ENCODE measurements at regions not wholly inside any gene's neighbourhood (a gene's known extent, or its start where the extent isn't known, plus 50 kb on each side); places are given as distances from the start of the nearest gene placed in this dataset.

GRCh38 chr5:36384845-36385244 lies 83.1 kb upstream of the RANBP3L start:
- H3K27ac ChIP-seq, result no peak overlapping the region
- Mint-ChIP-seq H3K27ac (no peak overlapping the region), H3K9me3 (peaks cover 2% of the 10 kb centered on the region), H3K4me3 (no peak overlapping the region), H3K36me3 (no peaks in the 10 kb centered on the region), H3K27me3 (ENCODE audit: insufficient read depth, low read depth) (no peaks in the 10 kb centered on the region), H3K4me1 (peaks cover 8% of the 10 kb centered on the region)
- no peaks in the 10 kb centered on the region for H3K36me3 ChIP-seq
- TF ChIP-seq EZH2 (IDR thresholded peaks at IDR 0.05), result no peak
- no peak for TF ChIP-seq EZH2phosphoT487 (IDR thresholded peaks at IDR 0.05)
- no peak for TF ChIP-seq CTCF (IDR thresholded peaks at IDR 0.05)
- no peaks in the 10 kb centered on the region for H4K20me1 ChIP-seq (ENCODE audit: low read depth)
- H3K4me3 ChIP-seq, result no peak overlapping the region
- no peak for DNase-seq (ENCODE audit: low spot score)
- H3K27me3 ChIP-seq, result no peaks in the 10 kb centered on the region
- no peak overlapping the region for H3K9ac ChIP-seq
- H3K79me2 ChIP-seq (ENCODE audit: low read depth), result no peaks in the 10 kb centered on the region
- H3K9me3 ChIP-seq (ENCODE audit: low read depth), result no peaks in the 10 kb centered on the region
- H3F3A ChIP-seq (ENCODE audit: low read depth), result no peaks in the 10 kb centered on the region
- H2AFZ ChIP-seq (replicated peaks), result peak overlapping the region; percentile 48
- H3K4me1 ChIP-seq, result peaks cover 6% of the 10 kb centered on the region
- no peak overlapping the region for H3K4me2 ChIP-seq

DNA sequence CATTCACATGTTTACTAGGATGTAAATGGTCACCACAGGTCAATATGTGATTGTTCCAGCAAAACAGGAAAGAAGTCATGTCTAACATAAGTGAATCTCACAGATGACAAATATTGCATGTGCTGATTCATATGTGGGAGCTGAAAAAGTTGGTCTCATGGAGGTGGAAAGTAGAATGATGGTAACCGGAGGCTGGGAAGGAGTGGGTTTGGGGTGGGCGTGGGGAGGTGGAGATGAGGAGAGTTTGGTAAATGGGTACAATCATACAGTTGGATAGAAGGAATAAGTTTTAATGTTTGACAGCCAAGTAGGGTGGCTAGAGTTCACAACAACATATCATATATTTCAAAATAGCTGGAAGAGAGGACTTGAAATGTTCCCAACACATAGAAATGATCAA lies 83.8 kb upstream of the RANBP3L start:
- no peak for DNase-seq (ENCODE audit: low spot score)
- peaks cover 6% of the 10 kb centered on the region for H3K4me1 ChIP-seq
- no peak overlapping the region for H3K9ac ChIP-seq
- H3K9me3 ChIP-seq (ENCODE audit: low read depth), result no peaks in the 10 kb centered on the region
- H3K27ac Mint-ChIP-seq, result no peak overlapping the region
- no peaks in the 10 kb centered on the region for H3K36me3 ChIP-seq
- H3K4me3 Mint-ChIP-seq, result no peak overlapping the region
- H3K36me3 Mint-ChIP-seq, result no peaks in the 10 kb centered on the region
- H3K4me2 ChIP-seq, result no peak overlapping the region
- H2AFZ ChIP-seq (replicated peaks), result no peak overlapping the region
- H3F3A ChIP-seq (ENCODE audit: low read depth), result no peaks in the 10 kb centered on the region
- H3K9me3 Mint-ChIP-seq, result peaks cover 2% of the 10 kb centered on the region
- H3K27ac ChIP-seq, result no peak overlapping the region
- H3K4me3 ChIP-seq, result no peak overlapping the region
- H3K27me3 ChIP-seq, result no peaks in the 10 kb centered on the region
- TF ChIP-seq CTCF (IDR thresholded peaks at IDR 0.05) (no peak), EZH2phosphoT487 (IDR thresholded peaks at IDR 0.05) (no peak)
- H4K20me1 ChIP-seq (ENCODE audit: low read depth), result no peaks in the 10 kb centered on the region
- no peaks in the 10 kb centered on the region for H3K27me3 Mint-ChIP-seq (ENCODE audit: insufficient read depth, low read depth)
- H3K79me2 ChIP-seq (ENCODE audit: low read depth), result no peaks in the 10 kb centered on the region
- peaks cover 8% of the 10 kb centered on the region for H3K4me1 Mint-ChIP-seq

DNA sequence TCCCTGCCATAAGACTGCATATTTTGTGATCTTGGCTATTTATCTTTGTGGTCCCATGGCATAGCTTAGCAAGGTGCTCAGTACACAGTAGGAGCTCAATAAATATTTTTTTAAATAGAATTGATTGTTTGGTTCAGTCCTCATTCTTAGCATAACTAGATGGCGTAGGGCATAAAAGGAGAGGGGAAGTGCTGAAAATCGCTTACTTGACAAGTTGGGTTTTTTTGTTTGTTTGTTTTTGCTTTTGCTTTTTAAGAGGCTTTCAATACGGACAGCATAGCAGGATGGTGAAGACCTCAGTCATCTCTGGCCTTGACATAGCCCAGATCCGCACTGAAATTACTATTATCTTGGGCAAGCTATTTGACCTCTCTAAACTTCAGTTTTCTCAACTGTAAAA lies 86.6 kb upstream of the RANBP3L start:
- no peak overlapping the region for H2AFZ ChIP-seq (replicated peaks)
- H3F3A ChIP-seq (ENCODE audit: low read depth), result no peaks in the 10 kb centered on the region
- no peaks in the 10 kb centered on the region for H3K36me3 Mint-ChIP-seq
- no peaks in the 10 kb centered on the region for H3K79me2 ChIP-seq (ENCODE audit: low read depth)
- H3K27ac Mint-ChIP-seq, result no peak overlapping the region
- H3K9ac ChIP-seq, result no peak overlapping the region
- no peak overlapping the region for H3K27ac ChIP-seq
- peaks cover 2% of the 10 kb centered on the region for H3K9me3 Mint-ChIP-seq
- no peaks in the 10 kb centered on the region for H4K20me1 ChIP-seq (ENCODE audit: low read depth)
- H3K4me3 ChIP-seq, result no peak overlapping the region
- H3K27me3 Mint-ChIP-seq (ENCODE audit: insufficient read depth, low read depth), result no peaks in the 10 kb centered on the region
- no peaks in the 10 kb centered on the region for H3K27me3 ChIP-seq
- H3K4me2 ChIP-seq, result no peak overlapping the region
- peaks cover 6% of the 10 kb centered on the region for H3K4me1 ChIP-seq
- peaks cover 12% of the 10 kb centered on the region for H3K4me1 Mint-ChIP-seq
- DNase-seq (ENCODE audit: low spot score), result no peak
- no peaks in the 10 kb centered on the region for H3K36me3 ChIP-seq
- H3K4me3 Mint-ChIP-seq, result no peak overlapping the region
- no peak for TF ChIP-seq EZH2 (IDR thresholded peaks at IDR 0.05)
- no peak for TF ChIP-seq CTCF (IDR thresholded peaks at IDR 0.05)
- TF ChIP-seq EZH2phosphoT487 (IDR thresholded peaks at IDR 0.05), result no peak
- H3K9me3 ChIP-seq (ENCODE audit: low read depth), result no peaks in the 10 kb centered on the region

DNA sequence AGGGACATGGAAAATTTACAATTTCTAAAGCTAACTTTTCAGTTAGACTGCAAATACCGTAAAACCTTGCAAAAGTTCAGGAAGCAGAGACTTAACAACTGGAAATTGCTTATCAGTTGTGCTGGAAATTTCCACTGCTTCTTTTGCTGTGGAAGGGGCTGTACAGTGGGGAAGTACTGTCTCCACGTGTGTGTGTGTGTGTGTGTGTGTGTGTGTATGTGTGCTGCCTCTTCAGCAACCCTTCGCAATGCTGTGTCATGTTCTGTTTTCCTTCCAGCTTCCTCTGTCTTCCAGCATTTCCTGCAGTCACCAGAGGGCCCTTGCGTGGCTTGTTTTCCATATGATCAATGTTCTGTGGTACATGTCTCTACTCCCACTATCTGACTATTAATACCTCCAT lies 87.5 kb upstream of the RANBP3L start:
- no peak overlapping the region for H3K4me3 ChIP-seq
- no peak for TF ChIP-seq CTCF (IDR thresholded peaks at IDR 0.05)
- no peak for TF ChIP-seq EZH2phosphoT487 (IDR thresholded peaks at IDR 0.05)
- TF ChIP-seq EZH2 (IDR thresholded peaks at IDR 0.05), result no peak
- no peak overlapping the region for H3K27ac ChIP-seq
- peaks cover 2% of the 10 kb centered on the region for H3K9me3 Mint-ChIP-seq
- H3K9ac ChIP-seq, result no peak overlapping the region
- H3K79me2 ChIP-seq (ENCODE audit: low read depth), result no peaks in the 10 kb centered on the region
- H3K9me3 ChIP-seq (ENCODE audit: low read depth), result no peaks in the 10 kb centered on the region
- no peak for DNase-seq (ENCODE audit: low spot score)
- H3K4me1 Mint-ChIP-seq, result peaks cover 15% of the 10 kb centered on the region
- no peaks in the 10 kb centered on the region for H4K20me1 ChIP-seq (ENCODE audit: low read depth)
- no peak overlapping the region for H3K27ac Mint-ChIP-seq
- H3K36me3 Mint-ChIP-seq, result no peaks in the 10 kb centered on the region
- H3K27me3 ChIP-seq, result no peaks in the 10 kb centered on the region
- no peaks in the 10 kb centered on the region for H3K36me3 ChIP-seq
- no peaks in the 10 kb centered on the region for H3F3A ChIP-seq (ENCODE audit: low read depth)
- no peak overlapping the region for H2AFZ ChIP-seq (replicated peaks)
- H3K4me3 Mint-ChIP-seq, result no peak overlapping the region
- H3K4me1 ChIP-seq, result peaks cover 3% of the 10 kb centered on the region
- no peak overlapping the region for H3K4me2 ChIP-seq
- H3K27me3 Mint-ChIP-seq (ENCODE audit: insufficient read depth, low read depth), result peaks cover 3% of the 10 kb centered on the region

All from neural progenitor cell (in vitro differentiated cells).